GM13976 (cell line): ENCODE measurements at regions not wholly inside any gene's neighbourhood (a gene's known extent, or its start where the extent isn't known, plus 50 kb on each side); places are given as distances from the start of the nearest gene placed in this dataset.
"Not testable (repeated sequence)": the region's sequence is repeated elsewhere in the genome, so short reads cannot be mapped to it uniquely, and the experiment has no call there.

Experiments used
- DNase-seq: peaks from one replicate; pipeline ENCODE4 v3.0.0; 2012; ENCODE audit warnings: low spot score
- CTCF ChIP-seq: IDR thresholded peaks from 2 replicates; pipeline ENCODE4 v1.5.1; 2012; ENCODE audit warnings: borderline replicate concordance, mild to moderate bottlenecking; ENCODE audit not compliant: insufficient read depth; ENCODE audit errors: extremely low read depth, missing control alignments, control extremely low read depth
- in situ Hi-C: fragments of 300-500 bp; cut with MboI; formaldehyde crosslinking; loops from one replicate; pipeline ENCODE4 v1.12.0; 2022; ENCODE audit warnings: low sequenced_read_pairs, mixed read lengths, inconsistent platforms; ENCODE audit not compliant: unreplicated experiment

GRCh38 chrX:96538104-96538725 lies 146.4 kb upstream of the DIAPH2 start:
- in situ Hi-C loops = no loop called here

GRCh38 chrX:96540111-96540631 lies 144.5 kb upstream of the DIAPH2 start:
- in situ Hi-C loops = no loop called here
- no peak for DNase-seq
- TF ChIP-seq CTCF = no peak

More at GRCh38 chrX:96538104-96538725, 146.4 kb upstream of the DIAPH2 start:
- DNase-seq = no peak
- no peak for TF ChIP-seq CTCF

- DNase-seq, in situ Hi-C loops: not testable (repeated sequence)
Observed at GRCh38 chrX:96546281-96546680, 138.4 kb upstream of the DIAPH2 start.

- no peak for DNase-seq
- in situ Hi-C loops = no loop called here
- TF ChIP-seq CTCF = no peak
Observed at GRCh38 chrX:96551322-96551872, 133.2 kb upstream of the DIAPH2 start.

GRCh38 chrX:96556886-96557285 lies 127.8 kb upstream of the DIAPH2 start:
- in situ Hi-C loops = no loop called here
- DNase-seq = no peak
- TF ChIP-seq CTCF = no peak

GRCh38 chrX:96561129-96561528 lies 123.5 kb upstream of the DIAPH2 start:
- in situ Hi-C loops, DNase-seq: not testable (repeated sequence)

GRCh38 chrX:96563646-96564045 lies 121.0 kb upstream of the DIAPH2 start:
- in situ Hi-C loops = no loop called here
- TF ChIP-seq CTCF = no peak
- DNase-seq = no peak
